BLaER1 (cell line): ENCODE measurements at regions not wholly inside any gene's neighbourhood (a gene's known extent, or its start where the extent isn't known, plus 50 kb on each side); places are given as distances from the start of the nearest gene placed in this dataset.
"Not testable (repeated sequence)": the region's sequence is repeated elsewhere in the genome, so short reads cannot be mapped to it uniquely, and the experiment has no call there.

Source experiments
- H3K27ac ChIP-seq: shearing (Covaris generic); formaldehyde crosslinking; 2 replicates; pipeline ENCODE4 v1.8.1; 2022
- H3K27me3 ChIP-seq: shearing (Covaris generic); formaldehyde crosslinking; 2 replicates; pipeline ENCODE4 v1.8.1; 2022
- H3K36me3 ChIP-seq: shearing (Covaris generic); formaldehyde crosslinking; 2 replicates; pipeline ENCODE4 v1.8.1; 2022
- H3K4me1 ChIP-seq: shearing (Covaris generic); formaldehyde crosslinking; 2 replicates; pipeline ENCODE4 v1.8.1; 2022
- H3K4me2 ChIP-seq: shearing (Covaris generic); formaldehyde crosslinking; 2 replicates; pipeline ENCODE4 v1.8.1; 2022
- H3K4me3 ChIP-seq: shearing (Covaris generic); formaldehyde crosslinking; 2 replicates; pipeline ENCODE4 v1.8.1; 2022
- H3K9ac ChIP-seq: shearing (Covaris generic); formaldehyde crosslinking; 2 replicates; pipeline ENCODE4 v1.8.1; 2022
- H3K9me3 ChIP-seq: shearing (Covaris generic); formaldehyde crosslinking; 2 replicates; pipeline ENCODE4 v1.8.1; 2022
- H4K20me1 ChIP-seq: shearing (Covaris generic); formaldehyde crosslinking; 2 replicates; pipeline ENCODE4 v1.8.1; 2022
- Cebpa-rat ChIP-seq: shearing (Covaris generic); IDR thresholded peaks from 2 replicates; pipeline ENCODE4 v1.8.1; 2022

DNA sequence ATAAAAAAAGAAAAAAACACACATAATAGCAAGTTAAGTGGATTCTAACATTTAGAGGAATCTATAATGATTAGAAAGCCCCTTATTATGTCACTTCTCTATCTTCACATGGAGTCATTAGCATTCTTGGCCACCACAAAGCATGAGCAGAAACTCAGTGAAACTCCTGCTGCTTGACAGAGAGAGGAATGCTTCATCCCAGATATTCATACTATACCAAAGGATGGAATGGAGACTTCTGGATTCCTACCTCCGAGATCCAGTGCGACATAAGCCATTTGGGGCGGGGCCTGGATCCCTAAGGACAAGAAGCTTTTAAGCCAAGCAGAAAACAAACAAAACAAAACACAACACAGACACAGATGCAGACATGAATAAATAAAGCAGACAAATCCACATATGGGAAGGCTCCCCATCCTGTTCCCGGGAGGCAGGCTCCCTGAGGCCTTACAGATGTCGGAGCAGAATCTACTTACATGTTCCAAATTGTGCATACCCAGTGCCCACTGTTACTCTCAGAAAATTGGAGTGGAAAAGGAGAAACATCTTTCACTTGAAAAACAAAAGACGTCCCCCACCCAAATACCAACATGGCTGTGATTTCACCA lies 727.3 kb downstream of the MAFB start:
- no peak overlapping the region for H3K4me3 ChIP-seq
- H3K4me1 ChIP-seq: no peaks in the 10 kb centered on the region
- TF ChIP-seq Cebpa-rat: no peak
- H3K9ac ChIP-seq: no peak overlapping the region
- H4K20me1 ChIP-seq: no peaks in the 10 kb centered on the region
- H3K9me3 ChIP-seq: no peaks in the 10 kb centered on the region
- no peaks in the 10 kb centered on the region for H3K36me3 ChIP-seq
- H3K27ac ChIP-seq: no peak overlapping the region
- H3K4me2 ChIP-seq: no peak overlapping the region
- no peaks in the 10 kb centered on the region for H3K27me3 ChIP-seq

DNA sequence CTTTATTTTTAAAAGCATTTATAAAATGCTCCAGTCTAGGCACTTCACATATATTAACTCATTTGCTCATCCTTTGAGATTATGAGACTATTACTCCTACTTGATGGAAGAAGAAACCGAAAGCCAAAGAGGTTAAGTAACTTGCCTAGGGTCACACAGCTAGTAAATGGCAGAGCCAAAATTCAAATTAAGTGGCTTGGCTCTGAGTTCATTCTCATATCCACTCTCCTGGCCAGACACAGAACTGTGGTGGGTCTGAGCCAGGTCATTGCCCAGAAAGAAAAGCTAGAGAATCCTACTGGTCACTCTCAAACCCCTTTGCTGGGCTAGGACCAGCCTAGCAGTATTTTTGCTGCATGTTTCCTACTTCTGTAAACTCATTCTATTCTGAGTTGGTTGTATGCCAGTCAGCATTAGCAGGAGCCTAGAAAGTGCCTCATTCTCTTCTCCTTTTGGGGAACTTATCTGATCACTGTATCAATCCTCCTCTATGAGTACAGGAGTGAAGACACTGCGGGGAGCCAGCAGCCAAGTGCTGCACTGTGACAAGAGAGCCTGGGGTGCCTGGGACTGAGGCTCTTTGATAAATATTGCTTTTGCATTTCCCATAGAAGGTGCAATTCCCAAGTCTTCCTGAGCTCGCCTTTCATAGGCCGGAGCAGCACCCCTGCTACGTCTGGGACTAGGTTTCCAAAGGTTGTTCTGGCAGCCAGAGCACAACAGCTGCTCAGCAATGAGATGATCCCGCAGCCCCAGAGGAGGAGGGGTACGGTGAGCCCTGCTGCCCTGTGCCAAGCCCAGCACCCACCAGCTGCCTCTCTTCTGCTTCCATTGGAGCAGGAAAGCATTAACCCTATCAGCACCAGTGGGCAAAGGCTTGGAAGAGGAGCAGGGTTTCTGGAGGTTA lies 728.3 kb downstream of the MAFB start:
- Histone ChIP-seq H3K4me1 (no peaks in the 10 kb centered on the region), H3K27me3 (no peaks in the 10 kb centered on the region), H4K20me1 (no peaks in the 10 kb centered on the region), H3K9ac (no peak overlapping the region), H3K36me3 (no peaks in the 10 kb centered on the region), H3K4me2 (no peak overlapping the region), H3K4me3 (no peak overlapping the region), H3K27ac (no peak overlapping the region), H3K9me3 (no peaks in the 10 kb centered on the region)
- TF ChIP-seq Cebpa-rat: no peak

DNA sequence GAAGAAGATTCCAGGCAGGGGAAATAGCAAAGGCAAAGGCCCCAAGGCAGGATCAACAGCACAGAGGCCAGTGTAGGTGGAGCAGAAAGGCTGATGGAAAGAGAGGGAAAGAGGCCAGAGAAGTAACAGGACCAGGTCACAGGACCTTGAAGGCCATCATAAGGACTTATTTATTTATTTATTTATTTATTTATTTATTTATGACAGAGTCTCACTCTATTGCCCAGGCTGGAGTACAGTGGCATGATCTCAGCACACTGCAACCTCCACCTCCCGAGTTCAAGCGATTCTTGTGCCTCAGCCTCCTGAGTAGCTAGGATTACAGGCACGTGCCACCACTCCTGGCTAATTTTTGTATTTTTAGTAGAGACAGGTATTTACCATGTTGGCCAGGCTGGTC lies 731.1 kb downstream of the MAFB start:
- not testable (repeated sequence) for H3K9me3 ChIP-seq, H3K4me3 ChIP-seq, H3K36me3 ChIP-seq, H3K4me1 ChIP-seq, H3K27ac ChIP-seq, H3K9ac ChIP-seq, H3K27me3 ChIP-seq, H3K4me2 ChIP-seq, H4K20me1 ChIP-seq

DNA sequence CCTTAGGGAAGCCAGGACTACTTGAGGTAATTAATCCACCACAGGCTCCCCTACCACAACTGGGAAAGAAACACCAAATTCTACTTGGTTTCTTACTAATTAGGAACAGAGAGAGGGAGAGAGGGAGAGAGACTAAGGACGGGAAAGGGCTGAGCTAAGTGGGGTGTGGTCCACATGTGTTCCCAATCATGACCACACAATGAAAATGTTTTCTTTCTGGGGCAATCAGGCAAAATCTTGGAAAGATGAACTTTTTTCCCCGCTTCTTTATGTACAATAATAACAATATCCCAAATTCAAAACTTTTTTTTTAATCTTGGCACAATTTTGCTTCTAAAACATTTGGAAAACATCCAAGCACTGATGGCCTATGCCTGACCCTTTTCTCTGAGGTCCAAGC lies 734.4 kb downstream of the MAFB start:
- Histone ChIP-seq H3K9me3 (no peaks in the 10 kb centered on the region), H3K36me3 (no peaks in the 10 kb centered on the region), H3K27ac (no peak overlapping the region), H3K4me2 (no peak overlapping the region), H3K4me3 (no peak overlapping the region), H3K4me1 (no peaks in the 10 kb centered on the region), H3K9ac (no peak overlapping the region), H4K20me1 (no peaks in the 10 kb centered on the region), H3K27me3 (no peaks in the 10 kb centered on the region)
- no peak for TF ChIP-seq Cebpa-rat

DNA sequence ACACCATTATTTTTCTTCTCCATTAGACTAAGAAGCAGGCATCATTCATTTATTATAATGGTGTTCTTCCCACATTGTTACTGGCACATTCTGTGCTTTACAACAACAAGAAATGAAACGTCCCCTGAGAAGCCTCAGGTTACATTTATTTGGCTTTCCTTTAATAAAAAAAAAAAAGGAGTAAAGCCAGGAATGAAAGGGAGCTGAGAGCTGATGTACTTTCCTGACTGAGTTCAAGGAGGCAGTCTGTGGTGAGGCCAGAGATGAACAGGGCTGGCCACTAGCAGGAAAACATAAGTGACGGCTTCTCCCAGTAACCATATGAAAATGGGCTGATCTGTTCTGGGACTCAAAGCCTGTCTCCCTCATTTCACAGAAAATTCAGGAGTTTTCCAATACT lies 742.1 kb downstream of the MAFB start:
- Histone ChIP-seq H3K4me1 (no peaks in the 10 kb centered on the region), H3K27me3 (no peaks in the 10 kb centered on the region), H3K4me2 (no peak overlapping the region), H3K36me3 (no peaks in the 10 kb centered on the region), H4K20me1 (no peaks in the 10 kb centered on the region), H3K4me3 (no peak overlapping the region), H3K27ac (no peak overlapping the region), H3K9me3 (no peaks in the 10 kb centered on the region), H3K9ac (no peak overlapping the region)
- no peak for TF ChIP-seq Cebpa-rat

DNA sequence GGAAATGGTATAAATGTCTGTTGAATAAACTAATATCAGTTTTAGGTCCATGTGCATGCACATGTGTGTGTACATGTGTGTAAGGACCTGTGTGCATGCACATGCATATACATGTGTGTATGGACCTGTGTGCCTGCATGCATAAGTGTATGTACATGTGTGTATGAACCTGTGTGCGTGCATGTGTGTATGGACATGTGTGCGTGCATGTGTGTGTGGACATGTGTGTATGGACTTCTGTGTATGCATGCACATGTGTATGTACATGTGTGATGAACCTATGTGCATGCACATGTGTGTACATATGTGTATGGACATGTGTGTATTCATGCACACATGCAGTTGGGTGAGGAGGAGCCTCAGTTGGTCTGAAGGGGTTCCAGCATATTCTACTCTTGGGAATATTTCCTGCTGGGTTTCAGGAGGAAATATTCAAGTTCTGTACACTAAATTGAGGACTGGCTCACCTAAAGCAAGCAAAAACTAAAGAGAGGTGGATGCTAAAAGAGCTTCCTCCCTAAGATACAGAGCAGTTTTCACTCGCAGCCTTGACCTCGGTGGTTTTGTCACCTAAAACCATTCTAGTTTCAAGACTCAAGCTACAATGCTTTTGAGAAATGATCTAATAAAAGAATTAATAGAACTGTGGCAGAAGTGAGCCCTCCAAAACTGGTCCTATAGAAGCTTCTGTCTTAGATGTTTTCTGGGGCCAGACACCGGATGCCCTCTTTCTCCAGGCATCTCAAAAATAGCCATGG lies 742.8 kb downstream of the MAFB start:
- no peak overlapping the region for H3K4me2 ChIP-seq
- no peaks in the 10 kb centered on the region for H3K27me3 ChIP-seq
- no peaks in the 10 kb centered on the region for H4K20me1 ChIP-seq
- H3K27ac ChIP-seq: no peak overlapping the region
- no peaks in the 10 kb centered on the region for H3K4me1 ChIP-seq
- no peak overlapping the region for H3K9ac ChIP-seq
- no peak overlapping the region for H3K4me3 ChIP-seq
- H3K9me3 ChIP-seq: no peaks in the 10 kb centered on the region
- TF ChIP-seq Cebpa-rat: no peak
- no peaks in the 10 kb centered on the region for H3K36me3 ChIP-seq

DNA sequence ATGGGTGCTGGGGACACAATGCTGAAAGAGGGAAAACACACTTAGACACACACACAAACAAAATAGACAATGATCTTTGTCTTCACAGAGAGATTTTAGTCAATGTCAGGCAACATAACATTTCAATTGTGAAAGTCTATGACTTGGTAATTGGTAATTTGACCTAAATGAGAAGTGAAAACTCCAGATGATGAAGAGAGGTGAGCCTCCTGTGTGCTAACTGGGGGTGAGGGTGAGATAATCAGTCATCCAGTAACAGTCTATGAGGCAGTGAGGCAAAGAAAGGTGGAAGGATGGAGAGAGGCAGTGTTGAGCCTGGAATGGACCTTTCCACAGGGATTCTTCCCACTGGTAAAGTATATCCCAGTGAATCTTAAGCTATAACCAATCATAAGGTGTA lies 744.2 kb downstream of the MAFB start:
- Histone ChIP-seq H3K4me2 (no peak overlapping the region), H3K27me3 (no peaks in the 10 kb centered on the region), H3K9ac (no peak overlapping the region), H3K36me3 (no peaks in the 10 kb centered on the region), H3K27ac (no peak overlapping the region), H3K4me3 (no peak overlapping the region), H4K20me1 (no peaks in the 10 kb centered on the region), H3K9me3 (no peaks in the 10 kb centered on the region), H3K4me1 (no peaks in the 10 kb centered on the region)
- TF ChIP-seq Cebpa-rat: no peak

DNA sequence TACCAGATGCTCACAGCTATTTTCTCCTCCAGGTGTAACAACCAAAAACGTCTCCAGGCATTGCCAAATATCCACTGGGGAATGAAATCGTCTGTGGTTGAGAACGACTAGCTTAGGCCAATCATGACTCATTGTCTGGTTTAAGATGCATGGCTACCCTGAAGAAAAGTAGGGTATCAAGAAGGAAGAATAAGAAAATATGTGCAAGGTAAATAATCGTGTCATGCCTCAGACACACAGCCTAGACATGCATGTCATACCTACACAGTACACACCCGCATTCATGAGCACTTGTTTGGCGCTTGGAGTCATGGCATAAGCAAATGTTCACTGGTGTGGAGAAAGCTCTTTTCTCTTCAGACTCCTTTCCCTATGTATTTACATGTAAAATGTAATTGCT lies 745.7 kb downstream of the MAFB start:
- no peak overlapping the region for H3K4me2 ChIP-seq

DNA sequence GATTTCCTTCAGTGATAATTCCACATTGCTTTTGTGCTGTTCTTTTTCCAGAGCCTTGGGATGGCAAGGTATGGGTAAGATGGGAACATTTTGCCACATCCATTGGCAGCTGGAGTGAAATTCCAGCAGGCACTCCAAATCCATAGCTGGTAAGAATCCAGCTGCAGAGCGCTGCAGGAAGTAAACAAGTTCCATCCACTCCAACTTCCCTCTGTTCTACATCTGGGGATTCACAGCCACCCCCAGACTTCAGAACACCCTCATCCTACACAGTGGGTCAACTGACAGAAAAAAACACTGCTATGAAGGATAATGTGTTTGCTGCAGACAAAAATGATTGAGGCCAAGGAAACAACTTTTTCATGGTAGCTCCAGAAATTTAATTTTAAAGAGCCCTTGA lies 747.8 kb downstream of the MAFB start:
- H4K20me1 ChIP-seq: no peaks in the 10 kb centered on the region
- no peak overlapping the region for H3K4me3 ChIP-seq
- H3K4me2 ChIP-seq: no peak overlapping the region
- no peaks in the 10 kb centered on the region for H3K27me3 ChIP-seq
- TF ChIP-seq Cebpa-rat: no peak
- no peak overlapping the region for H3K27ac ChIP-seq
- H3K36me3 ChIP-seq: no peaks in the 10 kb centered on the region
- H3K9me3 ChIP-seq: no peaks in the 10 kb centered on the region
- no peaks in the 10 kb centered on the region for H3K4me1 ChIP-seq
- no peak overlapping the region for H3K9ac ChIP-seq

More for the DNA sequence above, 745.7 kb downstream of the MAFB start:
- no peak overlapping the region for H3K9ac ChIP-seq
- TF ChIP-seq Cebpa-rat: no peak
- no peaks in the 10 kb centered on the region for H3K27me3 ChIP-seq
- no peak overlapping the region for H3K4me3 ChIP-seq
- no peaks in the 10 kb centered on the region for H4K20me1 ChIP-seq
- H3K36me3 ChIP-seq: no peaks in the 10 kb centered on the region
- H3K4me1 ChIP-seq: no peaks in the 10 kb centered on the region
- H3K27ac ChIP-seq: no peak overlapping the region
- H3K9me3 ChIP-seq: no peaks in the 10 kb centered on the region

DNA sequence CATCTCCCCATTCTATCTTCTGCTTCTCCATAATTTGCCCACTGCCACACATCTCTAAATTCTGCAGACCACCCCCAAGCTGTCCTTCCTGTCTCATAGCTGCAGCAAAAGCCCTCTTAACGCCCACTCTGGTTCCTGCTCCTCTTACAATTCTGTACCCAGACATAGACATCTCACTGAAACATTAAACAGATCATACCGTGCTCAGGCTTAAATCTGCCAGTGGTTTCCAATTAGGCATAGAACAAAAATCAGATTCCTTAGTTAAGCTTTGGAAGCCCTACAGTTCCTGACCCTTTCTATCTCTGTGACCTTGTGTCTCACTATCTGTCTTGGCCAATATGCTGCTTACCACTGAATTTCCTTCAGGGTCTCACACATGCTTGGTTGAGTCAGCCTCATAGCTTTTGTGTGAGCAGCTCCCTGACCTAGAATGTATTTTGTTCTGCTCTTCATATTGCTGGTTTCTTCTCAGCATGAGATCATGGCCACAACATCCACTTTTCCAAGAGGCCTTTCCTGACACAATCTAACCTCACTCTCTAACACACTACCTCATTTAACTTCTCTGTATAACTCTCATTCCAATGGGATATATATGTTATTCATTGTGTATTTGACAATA lies 749.7 kb downstream of the MAFB start:
- Histone ChIP-seq H3K9ac (no peak overlapping the region), H3K36me3 (no peaks in the 10 kb centered on the region), H3K4me3 (no peak overlapping the region), H3K27me3 (no peaks in the 10 kb centered on the region), H3K4me1 (no peaks in the 10 kb centered on the region), H4K20me1 (no peaks in the 10 kb centered on the region), H3K27ac (no peak overlapping the region), H3K4me2 (no peak overlapping the region), H3K9me3 (no peaks in the 10 kb centered on the region)
- TF ChIP-seq Cebpa-rat: no peak
